ENCODE measurements at regions not wholly inside any gene's neighbourhood (a gene's known extent, or its start where the extent isn't known, plus 50 kb on each side); places are given as distances from the start of the nearest gene placed in this dataset.

GRCh38 chr5:101212942-101213514 is 309.9 kb upstream of the ST8SIA4 start (continued):
- TF ChIP-seq REST (IDR thresholded peaks at IDR 0.05; ENCODE audit: low read depth, low read length) = no peak
- no peak for TF ChIP-seq RFX5 (IDR thresholded peaks at IDR 0.05; ENCODE audit: low read length)
- no peak for TF ChIP-seq TAF1 (IDR thresholded peaks at IDR 0.05; ENCODE audit: borderline replicate concordance, low read depth, low read length)
- no peak for TF ChIP-seq SIN3A (IDR thresholded peaks at IDR 0.05; ENCODE audit: borderline replicate concordance, low read depth, low read length)
- TF ChIP-seq GATA2 (CRISPR knock-in tag; IDR thresholded peaks at IDR 0.05) = no peak
- no peak for TF ChIP-seq EP300 (IDR thresholded peaks at IDR 0.05; ENCODE audit: borderline replicate concordance in 1 of 2, low read depth in 1 of 2, low read length in 1 of 2)
- no peak for TF ChIP-seq SMC3 (IDR thresholded peaks at IDR 0.05; ENCODE audit: low read depth, low read length)
- no peak for TF ChIP-seq FOXM1 (IDR thresholded peaks at IDR 0.05; ENCODE audit: low read depth)
- TF ChIP-seq EZH2phosphoT487 (IDR thresholded peaks at IDR 0.05; ENCODE audit: borderline replicate concordance, low read depth) = no peak

- TF ChIP-seq RFX5 (IDR thresholded peaks at IDR 0.05; ENCODE audit: low read length) (no peak), REST (IDR thresholded peaks at IDR 0.05; ENCODE audit: low read depth, low read length) (no peak), MAX (IDR thresholded peaks at IDR 0.05; ENCODE audit: low read depth) (no peak), RCOR1 (IDR thresholded peaks at IDR 0.05; ENCODE audit: low read length) (no peak), IRF3 (IDR thresholded peaks at IDR 0.05; ENCODE audit: low read depth, low read length) (no peak), FOXM1 (IDR thresholded peaks at IDR 0.05; ENCODE audit: low read depth) (no peak), RXRA (IDR thresholded peaks at IDR 0.05; ENCODE audit: borderline replicate concordance, low read depth) (no peak), NFIC (IDR thresholded peaks at IDR 0.05; ENCODE audit: borderline replicate concordance) (no peak), TAF1 (IDR thresholded peaks at IDR 0.05; ENCODE audit: borderline replicate concordance, low read depth, low read length) (no peak), TEAD4 (IDR thresholded peaks at IDR 0.05; ENCODE audit: borderline replicate concordance, insufficient read depth) (no peak), FOSL2 (IDR thresholded peaks at IDR 0.05; ENCODE audit: borderline replicate concordance, low read depth) (no peak), CHD2 (IDR thresholded peaks at IDR 0.05; ENCODE audit: low read length, partially characterized antibody) (no peak), FOXJ3 (CRISPR knock-in tag; IDR thresholded peaks at IDR 0.05) (no peak), SMC3 (IDR thresholded peaks at IDR 0.05; ENCODE audit: low read depth, low read length) (no peak), MEF2A (IDR thresholded peaks at IDR 0.05; ENCODE audit: borderline replicate concordance, low read depth) (no peak), USF1 (IDR thresholded peaks at IDR 0.05; ENCODE audit: borderline replicate concordance, low read depth) (no peak), NRF1 (IDR thresholded peaks at IDR 0.05; ENCODE audit: low read depth, low read length) (no peak), RAD21 (IDR thresholded peaks at IDR 0.05; ENCODE audit: low read length) (no peak)
- Histone ChIP-seq H3K9me3 (no peaks in the 10 kb centered on the region), H3K36me3 (replicated peaks in 1 of 2; ENCODE audit: control insufficient read depth in 1 of 2, insufficient read depth in 2 of 2, low read length in 1 of 2) (no peaks in the 10 kb centered on the region), H4K20me1 (ENCODE audit: insufficient read depth) (no peaks in the 10 kb centered on the region), H3K27ac (ENCODE audit: low read depth in 2 of 2, low read length in 1 of 2) (no peak overlapping the region), H3F3A (replicated peaks; ENCODE audit: insufficient read depth) (no peaks in the 10 kb centered on the region), H3K79me2 (ENCODE audit: insufficient read depth) (no peaks in the 10 kb centered on the region), H3K4me1 (ENCODE audit: control insufficient read depth in 1 of 2, insufficient read depth in 2 of 2, low read depth in 1 of 2, low read length in 1 of 2) (no peaks in the 10 kb centered on the region), H3K9me2 (no peaks in the 10 kb centered on the region), H3K27me3 (ENCODE audit: insufficient read depth) (no peaks in the 10 kb centered on the region), H3K4me2 (no peak overlapping the region), H3K9ac (no peak overlapping the region), H2AFZ (ENCODE audit: low read depth) (no peak overlapping the region), H3K4me3 (ENCODE audit: low read depth in 2 of 2, low read length in 1 of 2) (no peak overlapping the region)
- ChIA-PET POLR2A (no interaction called here), CTCF (interaction anchor here (0.6 kb wide), 1 partner anchor 22 kb away, joined by 3 read pairs; no protein-coding TSS in a partner anchor)
- no peak for DNase-seq
These were observed 303.5 kb upstream of the ST8SIA4 start for GRCh38 chr5:101206534-101206933.

Data from SK-N-SH (cell line).